OCI-LY7 (cell line): ENCODE measurements at regions not wholly inside any gene's neighbourhood (a gene's known extent, or its start where the extent isn't known, plus 50 kb on each side); places are given as distances from the start of the nearest gene placed in this dataset.

Experiments used
- CTCF ChIP-seq: fragments of 200-600 bp; sonication (generic); conservative IDR thresholded peaks from 2 replicates; pipeline ENCODE4 v1.5.1; 2014; ENCODE audit warnings: mild to moderate bottlenecking, antibody characterized with exemption, low read length, moderate library complexity, mixed read lengths
- EZH2phosphoT487 ChIP-seq: fragments of 200-600 bp; sonication (generic); IDR thresholded peaks from 2 replicates; pipeline ENCODE4 v1.6.1; 2018; ENCODE audit warnings: low read depth, borderline replicate concordance, mild to moderate bottlenecking, mixed run types, antibody characterized with exemption, low read length, moderate library complexity, mixed read lengths

GRCh38 chr7:36072620-36073019, 80.4 kb upstream of the EEPD1 start:
- TF ChIP-seq CTCF (no peak), EZH2phosphoT487 (no peak)
